NCI-H82 treated with DMSO at 0.1 percent for 48 hours (cell line): ENCODE measurements at regions not wholly inside any gene's neighbourhood (a gene's known extent, or its start where the extent isn't known, plus 50 kb on each side); places are given as distances from the start of the nearest gene placed in this dataset.

Experiments used
- DNase-seq: peaks from one replicate; lab custom pipeline; 2025; ENCODE audit not compliant: unreplicated experiment; lab: John Stamatoyannopoulos, UW

DNA sequence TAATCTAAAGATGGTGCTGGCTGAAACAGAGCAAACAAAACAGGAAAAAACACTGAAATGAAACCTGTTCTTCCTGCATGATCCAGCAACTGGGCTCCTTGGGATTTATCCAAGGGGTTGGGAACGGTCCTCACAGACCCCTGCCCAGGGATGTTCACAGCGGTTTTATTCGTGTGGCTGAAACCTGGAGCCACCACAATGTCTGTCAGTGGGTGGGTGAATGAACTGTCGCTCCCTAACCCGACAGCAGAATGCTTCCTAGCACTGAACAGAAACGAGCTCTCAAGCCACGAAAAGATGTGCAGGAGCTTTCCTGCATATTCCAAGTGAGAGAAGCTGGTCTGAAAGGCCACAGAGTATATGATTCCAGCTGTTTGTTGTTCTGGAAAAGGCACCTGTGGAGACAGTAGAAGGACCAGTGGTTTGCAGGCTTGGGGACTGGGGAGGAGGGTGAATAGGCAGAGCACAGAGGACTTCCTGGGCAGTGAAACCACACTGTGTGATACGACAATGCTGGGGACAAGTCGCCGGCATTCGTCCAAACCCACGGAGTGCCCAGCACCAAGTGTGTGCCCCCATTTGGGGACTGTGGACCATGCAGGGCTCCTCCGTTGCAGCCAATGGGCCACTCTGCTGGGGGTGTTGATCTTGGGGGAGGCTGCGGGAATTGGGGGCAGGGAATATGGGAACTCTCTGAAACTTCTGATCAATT, 73.9 kb downstream of the TEX29 start:
- DNase-seq: no peak

GRCh38 chr13:111395511-111396393, 75.3 kb downstream of the TEX29 start:
- DNase-seq: no peak

DNA sequence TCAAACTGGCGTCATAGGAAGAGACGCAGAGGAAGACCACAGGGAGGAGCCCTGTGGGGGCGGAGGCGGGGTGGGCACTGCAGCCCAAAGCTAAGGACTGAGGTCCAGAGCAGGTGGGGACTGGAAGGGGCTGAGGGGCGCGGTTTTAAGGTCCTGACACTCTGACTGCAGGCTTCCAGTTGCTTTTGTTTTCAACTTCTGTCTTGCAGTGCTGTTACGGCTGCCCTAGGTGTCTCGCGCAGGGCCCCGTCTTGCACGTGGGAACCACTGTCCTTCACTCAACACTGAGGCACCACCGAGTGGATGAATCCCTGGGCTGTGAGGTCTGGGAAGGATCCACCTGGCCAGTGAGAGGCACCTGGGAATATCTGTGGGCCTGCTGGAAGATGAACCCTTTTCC, 76.0 kb downstream of the TEX29 start:
- no peak for DNase-seq

DNA sequence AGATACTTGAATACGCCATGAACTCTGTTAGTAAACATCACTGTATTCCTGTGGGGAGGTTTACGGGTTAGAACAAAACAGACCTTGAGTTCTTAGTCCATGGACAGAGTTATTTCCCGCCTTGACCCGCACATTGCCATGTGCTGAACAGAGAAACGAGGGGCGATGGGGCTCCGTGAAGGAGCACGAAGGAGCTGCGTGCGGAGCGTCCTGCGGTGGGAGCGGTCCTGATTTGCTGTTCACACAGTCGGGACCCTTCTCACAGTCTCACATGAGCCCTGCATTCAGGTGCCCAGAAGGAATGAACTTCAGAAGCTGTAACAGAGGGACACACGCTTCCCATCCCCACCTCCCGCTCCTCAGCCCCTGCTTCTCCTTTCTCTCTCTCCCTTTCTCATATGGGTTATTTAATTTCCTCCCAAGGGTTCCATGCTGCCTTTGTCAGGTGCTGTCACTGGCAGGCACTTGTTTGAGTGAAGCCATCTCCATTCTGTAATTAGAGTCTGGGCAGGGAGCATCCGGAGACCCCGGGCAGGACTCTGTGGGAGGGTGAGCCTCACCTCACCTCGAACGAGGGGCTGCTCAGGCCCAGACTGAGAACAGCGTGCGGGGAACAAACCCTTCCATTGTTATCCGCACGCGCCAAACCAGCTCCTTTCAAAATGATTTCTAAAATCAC, 76.9 kb downstream of the TEX29 start:
- DNase-seq: no peak

- DNase-seq: no peak
These were observed 77.8 kb downstream of the TEX29 start for GRCh38 chr13:111398196-111398595.

- DNase-seq: no peak
These were observed 78.4 kb downstream of the TEX29 start for GRCh38 chr13:111398715-111399299.

DNA sequence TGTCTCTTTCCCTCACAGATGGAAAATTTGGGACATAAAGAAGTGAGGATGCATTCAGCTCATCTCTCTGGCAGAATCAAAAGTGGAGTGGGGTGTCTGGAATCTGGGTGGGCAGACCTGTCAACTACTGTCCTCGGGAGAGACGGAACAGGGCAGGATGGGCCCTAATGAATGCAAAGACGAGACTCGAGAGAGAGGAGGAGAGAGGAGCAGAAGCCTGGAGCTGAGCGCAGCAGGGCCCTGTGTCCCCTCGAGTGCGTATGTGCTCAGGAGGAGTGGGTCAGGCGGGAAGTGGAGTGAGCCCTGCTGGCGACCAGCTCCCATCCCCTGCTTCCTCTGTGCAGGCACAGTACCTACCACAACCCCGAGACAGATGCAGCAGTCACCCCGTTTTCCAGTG, 78.9 kb downstream of the TEX29 start:
- DNase-seq: no peak

DNA sequence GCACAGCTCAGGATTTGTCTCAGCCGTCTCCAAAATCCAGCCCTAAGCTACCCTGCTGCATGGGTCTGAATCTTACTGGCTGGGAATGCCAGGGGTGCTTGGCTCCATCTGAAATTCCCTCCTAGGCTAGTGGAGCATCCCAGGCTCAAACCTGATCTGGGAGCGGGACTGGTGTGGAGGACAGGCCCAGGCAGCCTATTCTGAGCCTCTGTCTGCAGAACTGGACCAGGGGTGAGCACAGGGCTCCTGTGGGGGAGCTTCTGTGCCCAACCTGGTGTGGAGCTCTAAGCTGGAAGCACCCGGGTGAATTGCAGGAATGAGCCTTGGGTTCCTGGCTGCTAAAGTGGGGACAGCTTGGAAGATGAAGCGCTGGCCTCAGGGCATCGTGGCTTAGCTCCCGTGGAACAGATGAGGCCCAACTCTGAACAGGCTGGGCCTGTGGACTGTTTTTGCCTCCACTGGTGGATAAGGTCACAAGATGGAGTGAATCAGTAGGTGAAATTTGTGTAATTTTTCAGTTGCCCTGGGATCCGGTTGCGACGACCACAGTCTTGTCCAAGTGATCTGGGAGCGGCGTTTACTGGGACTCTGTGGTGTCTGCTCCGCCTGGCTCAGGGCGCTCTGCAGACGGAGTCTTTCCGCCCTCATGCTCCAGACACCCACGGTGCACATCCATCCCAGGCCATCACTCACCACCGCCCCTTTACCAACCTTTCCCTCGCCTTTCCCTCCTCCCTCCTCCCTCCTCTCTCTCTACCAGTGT, 79.5 kb downstream of the TEX29 start:
- DNase-seq: no peak

DNA sequence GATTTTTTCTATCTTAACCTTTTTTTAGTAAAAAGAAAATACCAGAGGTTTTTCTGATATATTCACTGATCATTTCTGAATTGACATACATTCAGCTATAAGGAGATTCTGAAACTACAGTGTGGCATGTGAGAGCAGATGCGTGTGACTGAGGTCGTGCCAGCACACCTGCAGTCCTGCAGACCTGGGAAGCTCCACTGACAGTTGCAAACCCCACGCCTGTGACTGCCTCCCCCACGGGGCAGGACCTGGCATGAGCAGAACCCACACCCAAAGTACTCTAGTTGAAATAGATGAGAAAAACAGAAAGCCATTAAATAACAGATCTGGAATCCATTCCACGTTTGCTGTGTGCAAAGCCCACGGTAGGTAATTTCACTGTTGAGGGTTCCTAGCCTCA, 80.7 kb downstream of the TEX29 start:
- DNase-seq: no peak

DNA sequence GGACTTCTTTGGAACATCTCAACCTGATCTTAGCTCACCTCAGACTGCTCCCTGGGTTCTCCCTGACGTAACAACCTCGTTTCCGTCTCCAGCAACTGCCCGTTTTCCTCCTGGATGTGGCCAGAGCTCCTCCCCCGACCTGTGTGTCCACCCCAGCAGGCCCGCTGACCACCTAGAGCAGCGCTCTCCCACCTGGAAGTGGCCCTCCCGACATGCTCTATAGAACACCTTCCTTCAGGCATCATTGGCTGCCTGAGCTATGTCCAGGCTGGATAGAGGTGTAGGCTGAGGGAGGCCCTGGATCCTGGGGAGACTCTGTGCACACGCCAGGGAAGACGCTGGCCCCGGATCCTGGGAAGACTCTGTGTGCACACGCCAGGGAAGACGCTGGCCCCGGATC, 81.3 kb downstream of the TEX29 start:
- DNase-seq: no peak

GRCh38 chr13:111402441-111402840, 82.0 kb downstream of the TEX29 start:
- no peak for DNase-seq

DNA sequence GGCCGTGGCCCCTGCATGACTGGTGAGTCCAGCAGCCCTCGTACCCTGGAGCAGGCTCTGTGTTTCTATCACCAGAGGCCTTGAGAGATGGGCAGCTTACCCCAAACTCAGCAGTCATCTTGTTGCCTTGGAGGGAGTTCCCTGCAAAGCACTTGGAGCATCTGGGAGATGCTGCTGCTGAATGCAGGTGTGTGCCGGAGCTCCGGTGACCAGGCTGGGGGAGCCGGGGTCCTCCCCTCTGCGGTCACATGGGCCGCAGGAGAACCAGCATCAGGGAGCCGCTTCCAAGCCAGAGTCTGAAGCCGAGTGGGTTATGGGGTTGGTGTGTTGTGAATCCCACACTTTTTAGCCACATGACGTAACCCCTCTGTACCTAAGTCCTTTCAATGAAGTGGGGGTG, 82.8 kb downstream of the TEX29 start:
- DNase-seq: no peak

DNA sequence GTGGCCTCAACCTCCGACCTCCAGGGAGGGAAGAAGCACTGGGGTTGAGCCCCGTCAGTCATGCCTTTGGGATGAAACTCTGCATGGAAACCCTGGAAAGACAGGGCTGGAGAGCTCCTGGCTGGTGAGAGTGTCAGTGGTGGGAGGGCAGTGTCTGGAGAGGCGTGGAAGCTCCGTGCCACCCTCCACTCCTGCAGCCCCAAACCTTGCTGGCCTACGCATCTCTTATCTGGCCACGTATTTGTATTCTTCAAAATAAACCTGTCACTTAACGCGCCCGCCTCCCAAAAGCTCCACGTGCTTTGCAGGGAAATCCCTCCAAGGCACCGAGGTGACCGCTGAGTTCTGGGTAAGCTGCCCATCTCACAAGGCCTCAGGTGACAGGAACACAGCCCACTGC, 84.3 kb downstream of the TEX29 start:
- no peak for DNase-seq

- DNase-seq: no peak
These were observed 86.2 kb downstream of the TEX29 start for GRCh38 chr13:111406636-111407035.

GRCh38 chr13:111407381-111408131, 87.1 kb downstream of the TEX29 start:
- DNase-seq: no peak

GRCh38 chr13:111409413-111409812, 89.0 kb downstream of the TEX29 start:
- DNase-seq: no peak

DNA sequence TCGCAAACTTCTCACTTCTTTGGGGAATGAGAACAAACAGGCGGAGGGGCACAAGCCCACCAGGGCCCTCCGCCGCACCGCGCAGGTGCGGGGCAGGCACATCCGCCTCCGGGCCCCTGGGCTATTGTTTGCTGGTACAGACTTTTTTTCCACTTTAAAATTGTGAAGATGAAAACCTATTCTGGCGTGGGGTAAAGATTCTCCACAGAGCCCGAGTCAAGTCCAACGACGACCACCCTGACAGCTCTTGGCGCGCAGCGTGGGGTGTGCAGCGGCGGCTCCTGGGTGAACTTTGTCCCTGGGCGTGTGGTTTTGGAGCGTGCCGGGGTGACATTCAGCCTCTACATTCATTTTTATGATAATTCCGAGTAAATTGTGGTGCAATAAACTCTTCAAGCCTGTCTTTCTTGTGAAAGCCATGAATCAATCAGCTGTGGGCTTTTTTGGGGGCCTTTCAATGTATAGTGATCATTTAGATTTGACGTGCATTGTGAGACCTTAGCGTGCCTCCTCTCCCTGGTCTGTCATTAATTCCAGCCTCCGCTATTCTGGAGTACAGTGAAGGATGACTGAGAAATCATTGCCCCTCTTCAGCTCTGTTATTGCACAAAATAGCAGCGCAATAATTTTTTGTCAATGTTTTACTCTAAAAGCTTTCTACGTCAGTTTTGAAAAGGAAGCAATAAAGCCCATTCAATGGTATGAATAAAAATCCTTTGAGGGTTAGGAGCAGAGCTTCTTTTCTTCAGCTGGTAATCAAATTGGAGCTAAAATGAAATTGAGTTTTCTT, 90.0 kb downstream of the TEX29 start:
- no peak for DNase-seq

GRCh38 chr13:111411151-111411858, 90.9 kb downstream of the TEX29 start:
- no peak for DNase-seq
